Panc1 (cell line): ENCODE measurements at regions not wholly inside any gene's neighbourhood (a gene's known extent, or its start where the extent isn't known, plus 50 kb on each side); places are given as distances from the start of the nearest gene placed in this dataset.
"Not testable (repeated sequence)": the region's sequence is repeated elsewhere in the genome, so short reads cannot be mapped to it uniquely, and the experiment has no call there.

Experiments
- ATAC-seq: fragments of 200-7000 bp; cut with Tn5 transposase; 2 replicates; pipeline ENCODE4 v1.9.1; 2020; ENCODE audit warnings: mild to moderate bottlenecking, moderate library complexity
- BruUV-seq: library from RNA; stranded (reverse); fragments of 400-500 nt; replicated peaks from 2 replicates; lab custom pipeline; 2021; lab: Mats Ljungman, UMichigan
- CTCF ChIA-PET: fragments of 300-600 bp; sonication (Branson Sonifier 250); formaldehyde crosslinking; loops from one replicate; lab custom pipeline; 2022; ENCODE audit warnings: antibody characterized with exemption; lab: Charles Lee
- POLR2A ChIA-PET: fragments of 300-600 bp; sonication (Branson Sonifier 250); formaldehyde crosslinking; loops from one replicate; lab custom pipeline; 2022; ENCODE audit warnings: antibody characterized with exemption; lab: Charles Lee
- DNase-seq: peaks from one replicate; pipeline ENCODE4 v3.0.0-alpha.2; 2010; ENCODE audit warnings: low read depth, low spot score
- H3K27ac ChIP-seq: 2 replicates; pipeline ENCODE4 v1.5.1; 2011; ENCODE audit warnings: mild to moderate bottlenecking, low read length, inconsistent platforms
- H3K27me3 ChIP-seq: fragments of 200-500 bp; sonication (Bioruptor generic); 2 replicates; pipeline ENCODE4 v1.6.0; 2014; ENCODE audit warnings: low read length, inconsistent platforms; ENCODE audit not compliant: control insufficient read depth, insufficient read depth
- H3K36me3 ChIP-seq: fragments of 200-500 bp; sonication (Bioruptor generic); 2 replicates; pipeline ENCODE4 v1.5.1; 2014; ENCODE audit warnings: inconsistent platforms, mild to moderate bottlenecking, low read length, moderate library complexity; ENCODE audit not compliant: control insufficient read depth, insufficient read depth
- H3K4me1 ChIP-seq: 2 replicates; pipeline ENCODE4 v1.5.1; 2011; ENCODE audit warnings: inconsistent platforms, mild to moderate bottlenecking, low read length, moderate library complexity; ENCODE audit not compliant: control insufficient read depth, insufficient read depth
- H3K4me3 ChIP-seq, 2 experiments: 2 replicates each; pipeline ENCODE4 v1.5.1; 2011 to 2012; ENCODE audit warnings: low read depth in 2 of 2, low read length in 2 of 2, mild to moderate bottlenecking in 2 of 2, inconsistent platforms in 1 of 2, moderate library complexity in 1 of 2
- H3K9me3 ChIP-seq: fragments of 200-500 bp; sonication (Bioruptor generic); 2 replicates; pipeline ENCODE4 v1.5.1; 2014; ENCODE audit warnings: low read depth, mild to moderate bottlenecking, inconsistent platforms, low read length, moderate library complexity; ENCODE audit not compliant: control insufficient read depth, insufficient read depth
- CTCF ChIP-seq: fragments of 450-650 bp; IDR thresholded peaks from 2 replicates; pipeline ENCODE4 v1.5.1; 2017; ENCODE audit warnings: mild to moderate bottlenecking
- POLR2AphosphoS5 ChIP-seq: IDR thresholded peaks from 2 replicates; pipeline ENCODE4 v1.6.1; 2012; ENCODE audit warnings: mild to moderate bottlenecking, low read depth, low read length, moderate library complexity
- SIN3A ChIP-seq: IDR thresholded peaks from 2 replicates; pipeline ENCODE4 v1.6.1; 2012; ENCODE audit warnings: low read depth, mild to moderate bottlenecking, low read length, moderate library complexity, borderline replicate concordance; ENCODE audit not compliant: insufficient read depth
- TCF7L2 ChIP-seq: IDR thresholded peaks from 2 replicates; pipeline ENCODE4 v1.6.1; 2011; ENCODE audit warnings: mild to moderate bottlenecking, low read depth, low read length, inconsistent platforms
- in situ Hi-C: cut with HindIII; loops from 2 replicates; pipeline ENCODE4 v1.10.0; 2016; ENCODE audit warnings: low sequenced_read_pairs, low pct_unique_long_range_greater_than_20kb
- intact Hi-C: fragments of 100-400 bp; cut with micrococcal nuclease; formaldehyde crosslinking; loops from one replicate; pipeline ENCODE4 v1.10.0; 2022; ENCODE audit not compliant: unreplicated experiment
- TF ChIP-seq, protein P1 (sequence below), 2 experiments: IDR thresholded peaks; 2 replicates each; pipeline ENCODE4 v1.6.1; 2011 to 2012; ENCODE audit warnings: low read depth in 2 of 2, control low read depth in 1 of 2, low read length in 1 of 2, mild to moderate bottlenecking in 1 of 2, moderate library complexity in 1 of 2; ENCODE audit not compliant: insufficient read depth in 1 of 2

- in situ Hi-C loops (no loop called here), intact Hi-C loops (no loop called here)
- ChIA-PET CTCF (no interaction called here), POLR2A (interaction anchor here (0.6 kb wide), 2 partner anchors 489 to 1258 kb away, joined by 3 read pairs; no protein-coding TSS in a partner anchor)
- DNase-seq = no peak
- no TSS peak for BruUV-seq
- Histone ChIP-seq H3K27me3 (no peaks in the 10 kb centered on the region), H3K4me3 (no peak overlapping the region), H3K36me3 (no peaks in the 10 kb centered on the region), H3K27ac (no peak overlapping the region), H3K9me3 (no peaks in the 10 kb centered on the region), H3K4me1 (no peaks in the 10 kb centered on the region)
- TF ChIP-seq, protein P1, sequence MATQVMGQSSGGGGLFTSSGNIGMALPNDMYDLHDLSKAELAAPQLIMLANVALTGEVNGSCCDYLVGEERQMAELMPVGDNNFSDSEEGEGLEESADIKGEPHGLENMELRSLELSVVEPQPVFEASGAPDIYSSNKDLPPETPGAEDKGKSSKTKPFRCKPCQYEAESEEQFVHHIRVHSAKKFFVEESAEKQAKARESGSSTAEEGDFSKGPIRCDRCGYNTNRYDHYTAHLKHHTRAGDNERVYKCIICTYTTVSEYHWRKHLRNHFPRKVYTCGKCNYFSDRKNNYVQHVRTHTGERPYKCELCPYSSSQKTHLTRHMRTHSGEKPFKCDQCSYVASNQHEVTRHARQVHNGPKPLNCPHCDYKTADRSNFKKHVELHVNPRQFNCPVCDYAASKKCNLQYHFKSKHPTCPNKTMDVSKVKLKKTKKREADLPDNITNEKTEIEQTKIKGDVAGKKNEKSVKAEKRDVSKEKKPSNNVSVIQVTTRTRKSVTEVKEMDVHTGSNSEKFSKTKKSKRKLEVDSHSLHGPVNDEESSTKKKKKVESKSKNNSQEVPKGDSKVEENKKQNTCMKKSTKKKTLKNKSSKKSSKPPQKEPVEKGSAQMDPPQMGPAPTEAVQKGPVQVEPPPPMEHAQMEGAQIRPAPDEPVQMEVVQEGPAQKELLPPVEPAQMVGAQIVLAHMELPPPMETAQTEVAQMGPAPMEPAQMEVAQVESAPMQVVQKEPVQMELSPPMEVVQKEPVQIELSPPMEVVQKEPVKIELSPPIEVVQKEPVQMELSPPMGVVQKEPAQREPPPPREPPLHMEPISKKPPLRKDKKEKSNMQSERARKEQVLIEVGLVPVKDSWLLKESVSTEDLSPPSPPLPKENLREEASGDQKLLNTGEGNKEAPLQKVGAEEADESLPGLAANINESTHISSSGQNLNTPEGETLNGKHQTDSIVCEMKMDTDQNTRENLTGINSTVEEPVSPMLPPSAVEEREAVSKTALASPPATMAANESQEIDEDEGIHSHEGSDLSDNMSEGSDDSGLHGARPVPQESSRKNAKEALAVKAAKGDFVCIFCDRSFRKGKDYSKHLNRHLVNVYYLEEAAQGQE (IDR thresholded peaks at IDR 0.05; ENCODE audit: insufficient read depth in 1 of 2, low read depth in 2 of 2, low read length in 1 of 2) = no peak
- TF ChIP-seq SIN3A (no peak), CTCF (no peak), TCF7L2 (no peak), POLR2AphosphoS5 (no peak)
- ATAC-seq = no peak
These were observed 679.3 kb upstream of the IGFBP3 start for GRCh38 chr7:46600340-46600739.

- H3K36me3 ChIP-seq, H3K27ac ChIP-seq, H3K9me3 ChIP-seq, POLR2A ChIA-PET, H3K4me3 ChIP-seq, DNase-seq, ATAC-seq, H3K4me1 ChIP-seq, H3K27me3 ChIP-seq, in situ Hi-C loops, BruUV-seq, CTCF ChIA-PET, intact Hi-C loops: not testable (repeated sequence)
These were observed 673.8 kb upstream of the IGFBP3 start for GRCh38 chr7:46594831-46595230.

DNA sequence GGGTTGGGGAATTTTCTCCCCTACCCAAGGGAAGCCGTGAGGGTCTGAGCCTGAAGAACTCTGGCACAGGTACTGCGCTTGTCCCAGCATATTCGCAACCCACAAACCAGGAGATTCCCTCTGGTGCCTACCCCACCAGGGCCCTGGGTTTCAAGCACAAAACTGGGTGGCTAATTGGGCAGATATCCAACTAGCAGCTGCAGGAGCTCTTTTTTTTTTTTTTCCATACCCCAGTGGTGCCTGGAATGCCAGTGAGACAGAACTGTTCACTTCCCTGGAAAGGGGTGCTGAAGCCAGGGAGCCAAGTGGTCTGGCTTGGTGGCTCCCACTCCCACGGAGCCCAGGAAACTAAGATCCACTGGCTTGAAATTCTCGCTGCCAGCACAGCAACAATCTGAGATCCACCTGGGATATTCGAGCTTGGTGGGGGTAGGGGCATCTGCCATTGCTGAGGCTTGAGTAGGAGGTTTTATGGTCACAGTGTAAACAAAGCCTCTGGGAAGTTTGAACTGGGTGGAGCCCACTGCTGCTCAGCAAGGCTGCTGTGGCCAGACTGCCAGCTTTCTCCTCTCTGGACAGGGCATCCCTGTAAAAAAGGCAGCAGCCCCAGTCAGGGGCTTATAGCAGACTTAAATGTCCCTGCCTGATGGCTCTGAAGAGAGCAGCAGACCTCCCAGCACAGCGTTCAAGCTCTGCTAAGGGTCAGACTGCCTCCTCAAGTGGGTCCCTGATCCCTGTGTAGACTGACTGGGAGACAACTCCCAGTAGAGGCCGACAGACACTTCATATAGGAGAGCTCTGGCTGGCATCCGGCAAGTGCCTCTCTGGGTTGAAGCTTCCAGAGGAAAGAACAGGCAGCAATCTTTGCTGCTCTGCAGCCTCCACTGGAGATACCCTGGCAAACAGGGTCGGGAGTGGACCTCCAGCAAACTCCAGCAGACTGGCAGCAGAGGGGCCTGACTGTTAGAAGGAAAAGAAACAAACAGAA, 670.1 kb upstream of the IGFBP3 start:
- H3K4me3 ChIP-seq, intact Hi-C loops, POLR2A ChIA-PET, H3K36me3 ChIP-seq, H3K4me1 ChIP-seq, H3K9me3 ChIP-seq, H3K27me3 ChIP-seq, in situ Hi-C loops, DNase-seq, H3K27ac ChIP-seq, CTCF ChIA-PET, BruUV-seq: not testable (repeated sequence)
- ATAC-seq = peak; percentile 53; the same call in 1 of the 2 replicates
